ENCODE measurements at regions not wholly inside any gene's neighbourhood (a gene's known extent, or its start where the extent isn't known, plus 50 kb on each side); places are given as distances from the start of the nearest gene placed in this dataset.

DNA sequence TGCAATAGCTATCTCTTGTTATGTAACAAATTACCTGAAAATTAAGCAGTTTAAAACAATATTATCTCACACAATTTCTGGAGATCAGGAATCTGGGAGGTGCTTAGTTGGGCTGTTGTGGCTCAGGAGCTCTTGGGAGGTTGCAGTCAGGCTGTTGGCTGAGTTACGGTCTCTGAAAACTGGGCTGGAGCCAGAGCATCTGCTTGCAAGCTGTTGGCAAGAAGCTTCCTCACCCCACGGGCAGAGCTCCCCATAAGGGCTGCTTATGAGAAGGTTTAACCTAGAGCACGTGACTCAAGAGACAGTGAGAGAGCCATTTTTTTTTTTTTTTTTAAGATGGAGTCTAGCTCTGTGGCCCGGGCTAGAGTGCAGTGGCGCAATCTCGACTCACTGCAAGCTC lies 346.8 kb downstream of the ATP23 start:
- Histone ChIP-seq H3K9me3 (ENCODE audit: low read length) (no peaks in the 10 kb centered on the region), H3K9ac (ENCODE audit: low read length) (no peak overlapping the region), H3K4me1 (ENCODE audit: insufficient read depth, low read length) (no peaks in the 10 kb centered on the region), H4K20me1 (ENCODE audit: low read length) (no peaks in the 10 kb centered on the region), H2AFZ (ENCODE audit: low read length) (no peak overlapping the region), H3F3A (ENCODE audit: low read length, unreplicated experiment) (no peaks in the 10 kb centered on the region), H3K4me3 (ENCODE audit: low read length) (no peak overlapping the region), H3K79me2 (ENCODE audit: low read length) (no peaks in the 10 kb centered on the region), H3K4me2 (ENCODE audit: low read length) (no peak overlapping the region), H3K9me2 (replicated peaks; ENCODE audit: low read length) (no peaks in the 10 kb centered on the region), H3K36me3 (ENCODE audit: low read depth, low read length) (no peaks in the 10 kb centered on the region), H3K27ac (ENCODE audit: low read length) (no peak overlapping the region), H3K27me3 (ENCODE audit: low read length) (no peaks in the 10 kb centered on the region)
- TF ChIP-seq, protein P1, sequence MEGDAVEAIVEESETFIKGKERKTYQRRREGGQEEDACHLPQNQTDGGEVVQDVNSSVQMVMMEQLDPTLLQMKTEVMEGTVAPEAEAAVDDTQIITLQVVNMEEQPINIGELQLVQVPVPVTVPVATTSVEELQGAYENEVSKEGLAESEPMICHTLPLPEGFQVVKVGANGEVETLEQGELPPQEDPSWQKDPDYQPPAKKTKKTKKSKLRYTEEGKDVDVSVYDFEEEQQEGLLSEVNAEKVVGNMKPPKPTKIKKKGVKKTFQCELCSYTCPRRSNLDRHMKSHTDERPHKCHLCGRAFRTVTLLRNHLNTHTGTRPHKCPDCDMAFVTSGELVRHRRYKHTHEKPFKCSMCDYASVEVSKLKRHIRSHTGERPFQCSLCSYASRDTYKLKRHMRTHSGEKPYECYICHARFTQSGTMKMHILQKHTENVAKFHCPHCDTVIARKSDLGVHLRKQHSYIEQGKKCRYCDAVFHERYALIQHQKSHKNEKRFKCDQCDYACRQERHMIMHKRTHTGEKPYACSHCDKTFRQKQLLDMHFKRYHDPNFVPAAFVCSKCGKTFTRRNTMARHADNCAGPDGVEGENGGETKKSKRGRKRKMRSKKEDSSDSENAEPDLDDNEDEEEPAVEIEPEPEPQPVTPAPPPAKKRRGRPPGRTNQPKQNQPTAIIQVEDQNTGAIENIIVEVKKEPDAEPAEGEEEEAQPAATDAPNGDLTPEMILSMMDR (conservative IDR thresholded peaks at IDR 0.05; ENCODE audit: low read depth, low read length), result no peak
- TF ChIP-seq EZH2phosphoT487 (IDR thresholded peaks at IDR 0.05; ENCODE audit: borderline replicate concordance, low read length) (no peak), EZH2 (IDR thresholded peaks at IDR 0.05; ENCODE audit: low read length, unreplicated experiment) (no peak)
- ChIA-PET POLR2A (ENCODE audit: unreplicated experiment) (no interaction called here), CTCF (no interaction called here)
- ATAC-seq (no peak), DNase-seq (no peak)
- intact Hi-C loops (cut with micrococcal nuclease), result no loop called here
- BruUV-seq (replicated peaks), result no TSS peak

DNA sequence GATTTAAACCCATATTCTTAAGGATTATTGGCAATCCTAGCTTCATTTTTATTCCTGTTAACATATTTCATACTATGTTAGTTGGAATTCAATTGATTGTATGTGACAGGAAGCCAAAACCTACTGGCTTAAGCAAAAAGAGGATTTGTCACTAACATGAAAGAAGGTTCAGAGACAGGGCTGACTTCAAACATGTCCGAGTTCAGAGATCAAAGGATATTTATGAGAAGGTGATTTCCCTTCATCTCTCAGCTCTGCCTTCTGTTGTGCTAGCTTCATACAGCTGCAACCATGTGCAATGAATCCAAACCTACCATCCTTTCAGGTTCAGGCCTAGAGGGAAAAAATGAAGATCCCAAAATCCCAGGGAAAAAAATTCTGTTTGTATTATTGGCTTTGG lies 349.7 kb downstream of the ATP23 start:
- H2AFZ ChIP-seq (ENCODE audit: low read length), result no peak overlapping the region
- no peaks in the 10 kb centered on the region for H3K36me3 ChIP-seq (ENCODE audit: low read depth, low read length)
- BruUV-seq (replicated peaks), result no TSS peak
- no peaks in the 10 kb centered on the region for H3K4me1 ChIP-seq (ENCODE audit: insufficient read depth, low read length)
- TF ChIP-seq EZH2phosphoT487 (IDR thresholded peaks at IDR 0.05; ENCODE audit: borderline replicate concordance, low read length) (no peak), EZH2 (IDR thresholded peaks at IDR 0.05; ENCODE audit: low read length, unreplicated experiment) (no peak)
- TF ChIP-seq, protein P1 (conservative IDR thresholded peaks at IDR 0.05; ENCODE audit: low read depth, low read length), result no peak
- no peaks in the 10 kb centered on the region for H3K79me2 ChIP-seq (ENCODE audit: low read length)
- no peaks in the 10 kb centered on the region for H3K27me3 ChIP-seq (ENCODE audit: low read length)
- no peak overlapping the region for H3K4me3 ChIP-seq (ENCODE audit: low read length)
- H3K9me3 ChIP-seq (ENCODE audit: low read length), result no peaks in the 10 kb centered on the region
- no peaks in the 10 kb centered on the region for H4K20me1 ChIP-seq (ENCODE audit: low read length)
- H3K9me2 ChIP-seq (replicated peaks; ENCODE audit: low read length), result no peaks in the 10 kb centered on the region
- no peak overlapping the region for H3K4me2 ChIP-seq (ENCODE audit: low read length)
- no peak for ATAC-seq
- CTCF ChIA-PET, result no interaction called here
- no peak overlapping the region for H3K27ac ChIP-seq (ENCODE audit: low read length)
- POLR2A ChIA-PET (ENCODE audit: unreplicated experiment), result no interaction called here
- no peak for DNase-seq
- H3K9ac ChIP-seq (ENCODE audit: low read length), result no peak overlapping the region
- intact Hi-C loops (cut with micrococcal nuclease), result no loop called here
- no peaks in the 10 kb centered on the region for H3F3A ChIP-seq (ENCODE audit: low read length, unreplicated experiment)

DNA sequence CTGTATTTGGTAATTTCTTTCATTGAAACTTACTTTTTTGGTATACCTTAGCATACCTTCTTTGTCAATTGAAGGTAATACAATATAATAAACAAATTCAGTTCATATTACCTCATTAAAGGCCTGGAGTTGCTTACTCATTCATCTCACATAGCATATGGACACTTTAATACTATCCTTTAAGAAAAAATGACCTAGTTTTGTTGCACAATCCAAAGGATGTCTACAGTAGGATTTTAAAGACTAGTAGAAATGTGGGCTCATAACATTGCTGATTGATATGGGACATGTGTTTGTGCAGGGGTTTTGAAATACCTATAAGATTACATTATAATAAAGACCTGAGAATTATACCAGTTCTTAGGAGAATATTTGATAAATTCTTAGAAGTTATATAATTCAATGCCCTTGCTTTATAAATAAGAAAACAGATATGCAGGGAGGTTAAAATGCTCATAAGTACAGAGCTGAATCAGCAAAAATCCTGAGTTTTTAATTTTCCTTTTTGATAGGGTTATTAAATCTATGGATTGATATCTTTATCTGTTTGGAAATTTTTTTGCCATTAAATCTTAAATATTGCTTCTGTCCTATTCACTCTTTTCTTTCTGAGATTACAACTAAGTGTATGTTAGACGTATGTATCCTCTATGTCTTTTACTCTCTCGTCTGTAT lies 352.1 kb downstream of the ATP23 start:
- no TSS peak for BruUV-seq (replicated peaks)
- Histone ChIP-seq H3K4me1 (ENCODE audit: insufficient read depth, low read length) (no peaks in the 10 kb centered on the region), H3K9me2 (replicated peaks; ENCODE audit: low read length) (no peaks in the 10 kb centered on the region), H3K4me2 (ENCODE audit: low read length) (no peak overlapping the region), H3K27me3 (ENCODE audit: low read length) (no peaks in the 10 kb centered on the region), H3K9ac (ENCODE audit: low read length) (no peak overlapping the region), H3K9me3 (ENCODE audit: low read length) (no peaks in the 10 kb centered on the region), H3K4me3 (ENCODE audit: low read length) (no peak overlapping the region), H2AFZ (ENCODE audit: low read length) (no peak overlapping the region), H4K20me1 (ENCODE audit: low read length) (no peaks in the 10 kb centered on the region), H3K36me3 (ENCODE audit: low read depth, low read length) (no peaks in the 10 kb centered on the region), H3K79me2 (ENCODE audit: low read length) (no peaks in the 10 kb centered on the region), H3K27ac (ENCODE audit: low read length) (no peak overlapping the region), H3F3A (ENCODE audit: low read length, unreplicated experiment) (no peaks in the 10 kb centered on the region)
- intact Hi-C loops (cut with micrococcal nuclease), result no loop called here
- ChIA-PET CTCF (no interaction called here), POLR2A (ENCODE audit: unreplicated experiment) (no interaction called here)
- TF ChIP-seq, protein P1 (conservative IDR thresholded peaks at IDR 0.05; ENCODE audit: low read depth, low read length), result no peak
- no peak for TF ChIP-seq EZH2phosphoT487 (IDR thresholded peaks at IDR 0.05; ENCODE audit: borderline replicate concordance, low read length)
- TF ChIP-seq EZH2 (IDR thresholded peaks at IDR 0.05; ENCODE audit: low read length, unreplicated experiment), result no peak
- ATAC-seq, result no peak
- DNase-seq, result no peak
